A549 (cell line): ENCODE measurements at regions not wholly inside any gene's neighbourhood (a gene's known extent, or its start where the extent isn't known, plus 50 kb on each side); places are given as distances from the start of the nearest gene placed in this dataset.

Source experiments
- CBX2 ChIP-seq: fragments of 200-600 bp; sonication (generic); IDR thresholded peaks from 2 replicates; pipeline ENCODE4 v1.6.1; 2016; ENCODE audit warnings: low read depth, mild to moderate bottlenecking, borderline replicate concordance
- CEBPB ChIP-seq, 2 experiments: fragments of >200 bp in 1 of 2; sonication (Bioruptor Twin) in 1 of 2; formaldehyde crosslinking in 1 of 2; IDR thresholded peaks; 2 replicates each; pipeline ENCODE4 v1.6.1; 2012 to 2016
- MAFK ChIP-seq: fragments of 450-650 bp; IDR thresholded peaks from 2 replicates; pipeline ENCODE4 v1.6.1; 2014; ENCODE audit not compliant: partially characterized antibody
- POLR2A ChIP-seq: IDR thresholded peaks from 2 replicates; pipeline ENCODE4 v1.6.1; 2012; ENCODE audit warnings: mild to moderate bottlenecking, low read length
- RCOR1 ChIP-seq: fragments of 150-350 bp; IDR thresholded peaks from 2 replicates; pipeline ENCODE4 v1.6.1; 2014; ENCODE audit warnings: antibody characterized with exemption, low read length, low read depth
- RNF2 ChIP-seq: fragments of 200-600 bp; sonication (generic); IDR thresholded peaks from 2 replicates; pipeline ENCODE4 v1.6.1; 2016; ENCODE audit warnings: low read depth, mild to moderate bottlenecking, antibody characterized with exemption, moderate library complexity, borderline replicate concordance
- TF ChIP-seq, protein P1 (sequence below): fragments of >200 bp; sonication (Bioruptor Twin); formaldehyde crosslinking; IDR thresholded peaks from 3 replicates; pipeline ENCODE4 v1.5.1; 2016
- TF ChIP-seq, protein P2 (sequence below): fragments of 200-600 bp; sonication (generic); IDR thresholded peaks from 2 replicates; pipeline ENCODE4 v1.6.1; 2016; ENCODE audit warnings: antibody characterized with exemption, mild to moderate bottlenecking, moderate library complexity
- TF ChIP-seq, protein P3 (sequence below): IDR thresholded peaks from 2 replicates; pipeline ENCODE4 v1.6.1; 2012

DNA sequence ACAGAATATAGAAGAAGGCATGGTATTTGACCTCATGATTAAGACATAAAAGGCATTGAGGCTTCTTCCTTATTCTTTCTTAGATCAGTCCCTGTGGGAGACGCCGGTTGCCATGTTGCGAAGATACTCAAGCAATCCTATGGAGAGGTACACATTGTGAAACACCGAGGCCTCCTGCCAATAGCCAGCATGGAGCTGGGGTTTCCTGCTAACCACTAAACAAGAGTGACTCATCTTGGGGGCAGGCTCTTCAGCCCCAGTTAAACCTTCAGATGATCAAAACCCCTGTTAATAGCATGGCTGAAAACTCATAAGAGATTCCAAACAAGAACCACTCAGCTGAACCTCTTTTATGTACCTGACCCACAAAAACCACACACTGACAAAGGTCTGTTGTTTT is 478.8 kb downstream of the CD83 start:
- TF ChIP-seq, protein P1, sequence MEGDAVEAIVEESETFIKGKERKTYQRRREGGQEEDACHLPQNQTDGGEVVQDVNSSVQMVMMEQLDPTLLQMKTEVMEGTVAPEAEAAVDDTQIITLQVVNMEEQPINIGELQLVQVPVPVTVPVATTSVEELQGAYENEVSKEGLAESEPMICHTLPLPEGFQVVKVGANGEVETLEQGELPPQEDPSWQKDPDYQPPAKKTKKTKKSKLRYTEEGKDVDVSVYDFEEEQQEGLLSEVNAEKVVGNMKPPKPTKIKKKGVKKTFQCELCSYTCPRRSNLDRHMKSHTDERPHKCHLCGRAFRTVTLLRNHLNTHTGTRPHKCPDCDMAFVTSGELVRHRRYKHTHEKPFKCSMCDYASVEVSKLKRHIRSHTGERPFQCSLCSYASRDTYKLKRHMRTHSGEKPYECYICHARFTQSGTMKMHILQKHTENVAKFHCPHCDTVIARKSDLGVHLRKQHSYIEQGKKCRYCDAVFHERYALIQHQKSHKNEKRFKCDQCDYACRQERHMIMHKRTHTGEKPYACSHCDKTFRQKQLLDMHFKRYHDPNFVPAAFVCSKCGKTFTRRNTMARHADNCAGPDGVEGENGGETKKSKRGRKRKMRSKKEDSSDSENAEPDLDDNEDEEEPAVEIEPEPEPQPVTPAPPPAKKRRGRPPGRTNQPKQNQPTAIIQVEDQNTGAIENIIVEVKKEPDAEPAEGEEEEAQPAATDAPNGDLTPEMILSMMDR, result no peak
- TF ChIP-seq CEBPB (IDR thresholded peaks at IDR 0.05), result no peak; a peak in 1 of 4 replicates
- TF ChIP-seq POLR2A, result no peak
- TF ChIP-seq, protein P2, sequence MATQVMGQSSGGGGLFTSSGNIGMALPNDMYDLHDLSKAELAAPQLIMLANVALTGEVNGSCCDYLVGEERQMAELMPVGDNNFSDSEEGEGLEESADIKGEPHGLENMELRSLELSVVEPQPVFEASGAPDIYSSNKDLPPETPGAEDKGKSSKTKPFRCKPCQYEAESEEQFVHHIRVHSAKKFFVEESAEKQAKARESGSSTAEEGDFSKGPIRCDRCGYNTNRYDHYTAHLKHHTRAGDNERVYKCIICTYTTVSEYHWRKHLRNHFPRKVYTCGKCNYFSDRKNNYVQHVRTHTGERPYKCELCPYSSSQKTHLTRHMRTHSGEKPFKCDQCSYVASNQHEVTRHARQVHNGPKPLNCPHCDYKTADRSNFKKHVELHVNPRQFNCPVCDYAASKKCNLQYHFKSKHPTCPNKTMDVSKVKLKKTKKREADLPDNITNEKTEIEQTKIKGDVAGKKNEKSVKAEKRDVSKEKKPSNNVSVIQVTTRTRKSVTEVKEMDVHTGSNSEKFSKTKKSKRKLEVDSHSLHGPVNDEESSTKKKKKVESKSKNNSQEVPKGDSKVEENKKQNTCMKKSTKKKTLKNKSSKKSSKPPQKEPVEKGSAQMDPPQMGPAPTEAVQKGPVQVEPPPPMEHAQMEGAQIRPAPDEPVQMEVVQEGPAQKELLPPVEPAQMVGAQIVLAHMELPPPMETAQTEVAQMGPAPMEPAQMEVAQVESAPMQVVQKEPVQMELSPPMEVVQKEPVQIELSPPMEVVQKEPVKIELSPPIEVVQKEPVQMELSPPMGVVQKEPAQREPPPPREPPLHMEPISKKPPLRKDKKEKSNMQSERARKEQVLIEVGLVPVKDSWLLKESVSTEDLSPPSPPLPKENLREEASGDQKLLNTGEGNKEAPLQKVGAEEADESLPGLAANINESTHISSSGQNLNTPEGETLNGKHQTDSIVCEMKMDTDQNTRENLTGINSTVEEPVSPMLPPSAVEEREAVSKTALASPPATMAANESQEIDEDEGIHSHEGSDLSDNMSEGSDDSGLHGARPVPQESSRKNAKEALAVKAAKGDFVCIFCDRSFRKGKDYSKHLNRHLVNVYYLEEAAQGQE, result no peak
- TF ChIP-seq RCOR1, result no peak
- no peak for TF ChIP-seq MAFK
- TF ChIP-seq, protein P3, sequence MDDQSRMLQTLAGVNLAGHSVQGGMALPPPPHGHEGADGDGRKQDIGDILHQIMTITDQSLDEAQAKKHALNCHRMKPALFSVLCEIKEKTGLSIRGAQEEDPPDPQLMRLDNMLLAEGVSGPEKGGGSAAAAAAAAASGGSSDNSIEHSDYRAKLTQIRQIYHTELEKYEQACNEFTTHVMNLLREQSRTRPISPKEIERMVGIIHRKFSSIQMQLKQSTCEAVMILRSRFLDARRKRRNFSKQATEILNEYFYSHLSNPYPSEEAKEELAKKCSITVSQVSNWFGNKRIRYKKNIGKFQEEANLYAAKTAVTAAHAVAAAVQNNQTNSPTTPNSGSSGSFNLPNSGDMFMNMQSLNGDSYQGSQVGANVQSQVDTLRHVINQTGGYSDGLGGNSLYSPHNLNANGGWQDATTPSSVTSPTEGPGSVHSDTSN, result no peak
- TF ChIP-seq RNF2, result no peak
- TF ChIP-seq CBX2, result no peak
